ENCODE measurements at regions not wholly inside any gene's neighbourhood (a gene's known extent, or its start where the extent isn't known, plus 50 kb on each side); places are given as distances from the start of the nearest gene placed in this dataset.
A peak's percentile ranks its signal among the peaks of the same experiment; 100 is the strongest.
"Not testable (repeated sequence)": the region's sequence is repeated elsewhere in the genome, so short reads cannot be mapped to it uniquely, and the experiment has no call there.

DNA sequence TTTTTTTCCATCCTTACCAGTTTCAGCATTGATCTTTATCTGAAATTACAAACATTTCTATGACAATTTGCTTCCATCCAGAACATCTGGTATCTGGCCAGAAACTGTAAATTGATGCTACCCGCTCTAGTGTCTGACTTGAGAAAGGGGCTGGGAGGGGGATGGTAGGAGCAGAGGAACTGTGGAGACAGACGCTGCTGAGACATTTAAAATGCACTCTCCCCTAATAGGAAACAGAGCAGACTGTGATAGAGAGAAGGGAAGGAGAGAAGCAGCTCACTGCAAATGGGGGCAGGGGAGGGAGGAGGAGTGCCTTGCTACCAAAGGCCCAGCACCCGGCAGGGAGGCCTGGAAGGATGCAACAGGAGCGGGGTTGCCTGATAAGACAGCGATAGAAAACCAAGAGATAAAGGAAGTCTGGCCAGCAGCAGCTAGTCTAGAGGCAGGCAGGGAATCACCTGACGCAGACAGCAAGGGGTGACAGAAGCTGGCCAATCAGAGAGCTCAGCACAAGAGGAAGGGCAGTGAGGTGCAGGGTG is 195.5 kb upstream of the NFIA start:
- DNase-seq = no peak
- Mint-ChIP-seq H3K4me3 (no peak overlapping the region), H3K9me3 (no peaks in the 10 kb centered on the region), H3K36me3 (ENCODE audit: low read depth) (no peaks in the 10 kb centered on the region), H3K4me1 (ENCODE audit: low read depth) (no peaks in the 10 kb centered on the region), H3K27me3 (ENCODE audit: low read depth) (peaks cover 11% of the 10 kb centered on the region), H3K27ac (no peak overlapping the region)
- intact Hi-C loops (cut with micrococcal nuclease) = no loop called here
- CTCF ChIA-PET = no interaction called here

DNA sequence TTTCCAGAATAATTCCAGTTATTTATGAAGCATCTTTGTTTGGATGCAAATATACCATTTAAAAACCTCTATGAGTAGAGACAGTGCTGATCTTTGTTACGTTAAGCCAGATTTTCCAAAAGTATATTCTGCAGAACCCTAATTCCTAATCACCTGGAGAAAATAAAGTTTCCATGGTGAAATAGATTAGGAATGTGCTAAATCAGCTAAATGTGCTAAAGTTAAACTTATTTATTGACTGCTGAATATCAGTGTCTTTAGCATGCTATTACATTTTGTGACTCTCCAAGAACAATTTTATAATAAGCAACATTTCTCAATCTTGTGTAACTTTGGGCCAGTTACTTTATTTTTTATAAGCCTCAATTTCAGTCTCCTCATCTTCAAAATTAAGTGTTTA is 196.3 kb upstream of the NFIA start:
- Mint-ChIP-seq H3K27me3 (ENCODE audit: low read depth) (peaks cover 11% of the 10 kb centered on the region), H3K9me3 (no peaks in the 10 kb centered on the region), H3K4me1 (ENCODE audit: low read depth) (no peaks in the 10 kb centered on the region), H3K4me3 (no peak overlapping the region), H3K36me3 (ENCODE audit: low read depth) (no peaks in the 10 kb centered on the region), H3K27ac (no peak overlapping the region)
- intact Hi-C loops (cut with micrococcal nuclease) = no loop called here
- no peak for DNase-seq
- CTCF ChIA-PET = no interaction called here

DNA sequence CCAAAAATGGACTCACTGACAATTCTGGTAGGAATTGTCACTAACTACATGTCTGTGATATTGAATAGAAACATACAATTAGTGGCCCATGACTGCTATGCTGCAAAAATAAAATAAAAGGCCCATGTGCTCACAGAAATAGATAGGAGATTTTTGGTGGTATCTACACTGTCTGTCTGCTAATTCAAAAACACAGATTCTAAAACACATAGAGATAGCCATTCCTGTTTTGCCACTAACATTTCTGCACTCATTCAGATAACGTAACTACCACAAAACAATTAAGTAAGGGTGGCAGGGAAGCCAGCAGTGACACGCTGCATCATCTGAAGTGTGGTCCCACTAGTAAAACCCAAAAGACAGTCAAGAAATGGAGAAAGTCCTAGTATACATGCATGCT is 202.2 kb upstream of the NFIA start:
- CTCF ChIA-PET = interaction anchor here (0.6 kb wide), 1 partner anchor 113 kb away, joined by 4 read pairs; no protein-coding TSS in a partner anchor

DNA sequence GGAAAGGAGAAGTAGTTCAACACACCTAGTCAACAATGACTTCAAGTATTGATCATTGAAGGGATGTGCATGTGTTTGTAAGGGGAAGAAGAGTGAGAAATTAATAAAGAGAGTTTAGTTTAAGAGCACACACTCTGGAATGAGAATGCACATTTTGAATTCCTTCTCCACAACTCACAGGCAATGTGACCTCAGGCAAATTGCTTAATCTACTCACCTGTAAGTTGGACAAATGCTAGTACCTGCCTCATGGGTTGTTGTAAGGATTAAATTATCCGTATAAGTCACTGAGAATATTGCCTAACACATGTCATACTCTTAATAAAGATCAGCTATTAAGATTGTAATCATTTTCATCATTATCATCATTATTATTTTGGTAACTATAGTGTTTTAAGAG is 204.0 kb upstream of the NFIA start:
- H3K36me3 Mint-ChIP-seq (ENCODE audit: low read depth) = no peaks in the 10 kb centered on the region
- intact Hi-C loops (cut with micrococcal nuclease) = no loop called here
- no peaks in the 10 kb centered on the region for H3K9me3 Mint-ChIP-seq
- H3K27me3 Mint-ChIP-seq (ENCODE audit: low read depth) = peaks cover 8% of the 10 kb centered on the region
- H3K4me3 Mint-ChIP-seq = no peak overlapping the region
- DNase-seq = no peak
- CTCF ChIA-PET = no interaction called here
- H3K27ac Mint-ChIP-seq = no peak overlapping the region
- no peaks in the 10 kb centered on the region for H3K4me1 Mint-ChIP-seq (ENCODE audit: low read depth)

More for the DNA sequence above, 202.2 kb upstream of the NFIA start:
- DNase-seq = no peak
- H3K4me3 Mint-ChIP-seq = no peak overlapping the region
- no peak overlapping the region for H3K27ac Mint-ChIP-seq
- intact Hi-C loops (cut with micrococcal nuclease) = no loop called here
- no peaks in the 10 kb centered on the region for H3K9me3 Mint-ChIP-seq
- H3K27me3 Mint-ChIP-seq (ENCODE audit: low read depth) = peaks cover 10% of the 10 kb centered on the region
- no peaks in the 10 kb centered on the region for H3K4me1 Mint-ChIP-seq (ENCODE audit: low read depth)
- H3K36me3 Mint-ChIP-seq (ENCODE audit: low read depth) = no peaks in the 10 kb centered on the region

DNA sequence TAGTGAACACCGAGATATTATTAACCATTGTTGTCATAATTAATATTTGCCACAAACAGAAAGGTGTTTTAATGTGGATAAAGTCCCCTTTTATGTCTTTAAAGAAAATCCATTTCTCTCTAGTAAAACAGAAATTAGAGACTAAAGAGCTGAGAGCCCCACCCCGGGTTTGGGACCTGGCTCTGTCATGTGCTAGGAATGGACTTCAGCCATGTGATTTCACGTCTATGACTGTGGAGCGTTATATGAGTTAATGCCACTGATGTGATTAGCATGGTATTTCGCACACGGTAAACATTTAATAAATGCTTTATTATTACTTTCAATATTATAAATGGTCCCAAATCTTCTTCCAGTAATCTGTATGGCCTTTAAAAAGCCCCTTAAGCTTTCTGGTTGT is 205.0 kb upstream of the NFIA start:
- no peaks in the 10 kb centered on the region for H3K4me1 Mint-ChIP-seq (ENCODE audit: low read depth)
- no peak overlapping the region for H3K4me3 Mint-ChIP-seq

DNA sequence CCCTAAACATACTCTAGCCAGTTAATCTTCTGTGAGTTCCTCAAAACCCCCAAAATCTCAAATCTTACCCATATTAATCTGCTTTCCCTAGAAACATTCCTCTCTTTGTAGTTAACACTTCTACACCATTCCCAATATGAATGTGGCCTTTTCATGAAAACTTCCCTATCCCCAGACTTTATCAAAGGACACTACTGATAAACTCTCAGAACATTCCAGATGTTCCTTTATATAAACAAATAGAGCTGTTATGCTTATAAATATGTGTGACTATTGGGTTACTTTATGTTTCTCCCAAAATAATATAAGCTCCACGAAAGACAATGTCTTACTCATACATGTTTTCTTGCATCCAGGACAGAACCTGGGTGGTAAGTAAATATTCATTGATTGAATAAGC is 205.4 kb upstream of the NFIA start:
- CTCF ChIA-PET = no interaction called here
- H3K9me3 Mint-ChIP-seq = no peaks in the 10 kb centered on the region

More for the DNA sequence above, 205.0 kb upstream of the NFIA start:
- H3K27ac Mint-ChIP-seq = no peak overlapping the region
- CTCF ChIA-PET = no interaction called here
- H3K9me3 Mint-ChIP-seq = no peaks in the 10 kb centered on the region
- no peaks in the 10 kb centered on the region for H3K36me3 Mint-ChIP-seq (ENCODE audit: low read depth)
- DNase-seq = no peak
- H3K27me3 Mint-ChIP-seq (ENCODE audit: low read depth) = peaks cover 8% of the 10 kb centered on the region
- intact Hi-C loops (cut with micrococcal nuclease) = no loop called here

DNA sequence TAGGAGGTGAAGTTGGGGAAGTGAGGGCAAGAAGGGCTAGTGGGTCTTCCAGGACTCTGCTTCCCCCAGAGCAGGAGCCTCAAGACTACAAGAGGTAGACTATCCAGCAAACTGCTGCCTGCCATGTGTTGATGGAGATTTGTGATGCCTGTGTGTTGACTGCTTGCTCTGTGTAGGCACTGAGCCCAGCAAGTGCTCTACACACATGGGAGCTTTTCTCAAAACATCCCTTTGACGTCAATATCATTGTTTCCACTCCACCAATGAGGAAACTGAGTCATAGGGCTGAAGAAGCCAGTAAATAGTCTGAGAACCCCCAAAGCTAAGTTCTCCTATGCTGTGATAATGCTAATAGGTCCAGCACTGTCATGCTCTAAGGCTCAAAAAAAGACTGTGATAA is 207.2 kb upstream of the NFIA start:
- CTCF ChIA-PET = no interaction called here
- no peak for DNase-seq
- no peaks in the 10 kb centered on the region for H3K4me1 Mint-ChIP-seq (ENCODE audit: low read depth)
- no peak overlapping the region for H3K4me3 Mint-ChIP-seq
- H3K9me3 Mint-ChIP-seq = no peaks in the 10 kb centered on the region
- peaks cover 8% of the 10 kb centered on the region for H3K27me3 Mint-ChIP-seq (ENCODE audit: low read depth)
- no peaks in the 10 kb centered on the region for H3K36me3 Mint-ChIP-seq (ENCODE audit: low read depth)
- H3K27ac Mint-ChIP-seq = no peak overlapping the region
- intact Hi-C loops (cut with micrococcal nuclease) = no loop called here

More for the DNA sequence above, 205.4 kb upstream of the NFIA start:
- Mint-ChIP-seq H3K4me1 (ENCODE audit: low read depth) (no peaks in the 10 kb centered on the region), H3K4me3 (no peak overlapping the region), H3K36me3 (ENCODE audit: low read depth) (no peaks in the 10 kb centered on the region), H3K27ac (no peak overlapping the region), H3K27me3 (ENCODE audit: low read depth) (peaks cover 8% of the 10 kb centered on the region)
- no peak for DNase-seq
- intact Hi-C loops (cut with micrococcal nuclease) = no loop called here

DNA sequence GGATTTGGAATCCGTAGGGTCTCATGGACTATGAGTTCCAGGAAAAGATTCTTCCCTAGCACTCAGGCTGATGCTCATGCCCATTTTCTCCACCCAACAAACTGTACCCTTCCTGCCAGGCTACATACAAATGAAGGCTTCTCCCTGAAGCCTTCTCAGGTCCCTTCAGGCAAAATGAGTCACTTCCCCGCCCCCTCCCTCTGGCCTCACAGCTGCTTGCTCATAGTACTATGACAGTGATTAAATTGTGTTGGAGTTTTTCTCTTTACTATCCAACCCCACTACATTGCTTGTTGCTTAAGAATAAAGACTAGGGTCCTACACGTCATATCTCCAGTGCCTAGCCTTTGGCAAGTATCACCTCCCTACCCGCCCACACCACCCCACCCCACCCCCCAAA is 207.6 kb upstream of the NFIA start:
- Mint-ChIP-seq H3K27me3 (ENCODE audit: low read depth) (peaks cover 8% of the 10 kb centered on the region), H3K4me3 (no peak overlapping the region), H3K4me1 (ENCODE audit: low read depth) (no peaks in the 10 kb centered on the region), H3K36me3 (ENCODE audit: low read depth) (no peaks in the 10 kb centered on the region), H3K27ac (no peak overlapping the region), H3K9me3 (no peaks in the 10 kb centered on the region)
- DNase-seq = peak; percentile 32
- CTCF ChIA-PET = no interaction called here
- intact Hi-C loops (cut with micrococcal nuclease) = no loop called here

DNA sequence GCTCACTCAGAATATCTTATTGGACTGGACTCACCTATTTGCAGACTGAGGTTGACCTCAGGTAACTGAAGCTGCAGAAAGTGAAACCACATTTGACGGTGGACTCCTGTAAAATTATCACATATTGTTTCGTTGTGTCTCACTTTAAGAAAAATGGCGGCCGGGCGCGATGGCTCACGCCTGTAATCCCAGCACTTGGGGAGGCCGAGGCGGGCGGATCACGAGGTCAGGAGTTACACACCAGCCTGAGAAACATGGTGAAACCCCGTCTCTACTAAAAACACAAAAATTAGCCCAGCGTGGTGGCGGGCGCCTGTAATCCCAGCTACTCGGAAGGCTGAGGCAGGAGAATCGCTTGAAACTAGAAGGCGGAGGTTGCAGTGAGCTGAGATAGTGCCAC is 209.0 kb upstream of the NFIA start:
- intact Hi-C loops (cut with micrococcal nuclease); H3K27me3 Mint-ChIP-seq (ENCODE audit: low read depth); H3K27ac Mint-ChIP-seq; CTCF ChIA-PET; H3K4me3 Mint-ChIP-seq; H3K9me3 Mint-ChIP-seq; H3K4me1 Mint-ChIP-seq (ENCODE audit: low read depth); H3K36me3 Mint-ChIP-seq (ENCODE audit: low read depth); DNase-seq: not testable (repeated sequence)

DNA sequence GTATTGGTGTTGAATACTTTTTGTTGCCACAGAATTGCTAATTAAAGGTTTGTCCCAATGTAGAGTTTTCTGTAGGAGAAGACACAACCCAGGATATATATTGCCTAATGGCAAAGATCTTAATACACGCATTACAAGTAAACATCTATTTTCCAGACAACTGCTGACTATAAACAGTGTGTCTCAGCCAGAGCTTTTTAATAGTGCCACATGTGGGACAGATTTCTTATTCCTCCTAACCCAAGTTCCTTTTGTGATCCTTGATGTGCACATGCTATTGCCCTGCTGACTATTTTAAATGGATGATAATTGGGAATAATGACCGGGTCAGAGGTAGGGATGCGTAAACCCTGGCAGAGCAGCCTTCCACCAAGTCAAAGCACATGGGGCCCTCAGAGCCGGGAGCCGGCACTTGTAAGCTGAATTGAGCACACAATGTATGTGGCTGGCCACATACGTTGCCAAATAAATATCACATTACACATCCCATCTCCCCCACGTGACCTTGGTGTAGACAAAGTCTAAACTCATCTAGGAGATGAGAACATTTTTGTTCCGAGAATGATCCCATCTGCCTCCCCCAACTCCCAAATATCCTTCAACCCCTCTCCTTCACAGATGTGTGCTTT is 209.8 kb upstream of the NFIA start:
- CTCF ChIA-PET = no interaction called here

DNA sequence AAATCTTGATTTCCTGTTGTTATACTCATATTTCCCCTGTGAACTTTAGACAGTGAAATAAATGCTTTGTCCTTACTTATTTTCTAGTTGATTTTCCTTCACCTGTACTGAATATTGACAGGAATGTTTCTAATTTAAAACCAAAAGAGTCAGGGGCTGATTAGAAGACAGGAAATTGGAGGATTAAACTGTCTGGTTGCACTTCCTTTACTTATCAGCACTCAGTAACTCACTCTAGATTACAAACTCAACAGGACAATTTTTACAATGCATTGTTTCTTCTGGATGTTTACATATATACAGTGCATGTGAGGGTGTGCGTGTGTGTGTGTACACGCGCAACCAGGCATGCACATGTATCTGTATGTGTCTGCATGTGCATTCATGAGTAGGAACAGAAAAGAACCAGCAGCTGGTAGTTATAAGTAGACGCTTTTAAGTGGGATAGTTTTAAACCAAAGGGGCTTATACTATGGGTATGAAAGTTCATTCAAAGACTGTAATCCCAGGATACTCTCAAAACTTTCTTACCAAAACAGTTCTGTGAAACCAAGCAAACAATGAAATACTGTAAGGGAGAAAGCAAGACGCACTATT is 212.0 kb upstream of the NFIA start:
- Mint-ChIP-seq H3K4me3 (no peak overlapping the region), H3K27me3 (ENCODE audit: low read depth) (no peaks in the 10 kb centered on the region), H3K9me3 (no peaks in the 10 kb centered on the region), H3K27ac (no peak overlapping the region), H3K4me1 (ENCODE audit: low read depth) (no peaks in the 10 kb centered on the region), H3K36me3 (ENCODE audit: low read depth) (no peaks in the 10 kb centered on the region)
- intact Hi-C loops (cut with micrococcal nuclease) = no loop called here
- no peak for DNase-seq
- CTCF ChIA-PET = no interaction called here

More for the DNA sequence above, 209.8 kb upstream of the NFIA start:
- no peaks in the 10 kb centered on the region for H3K9me3 Mint-ChIP-seq
- DNase-seq = no peak
- H3K27ac Mint-ChIP-seq = no peak overlapping the region
- intact Hi-C loops (cut with micrococcal nuclease) = no loop called here
- H3K27me3 Mint-ChIP-seq (ENCODE audit: low read depth) = peaks cover 4% of the 10 kb centered on the region
- no peaks in the 10 kb centered on the region for H3K4me1 Mint-ChIP-seq (ENCODE audit: low read depth)
- H3K36me3 Mint-ChIP-seq (ENCODE audit: low read depth) = no peaks in the 10 kb centered on the region
- no peak overlapping the region for H3K4me3 Mint-ChIP-seq

DNA sequence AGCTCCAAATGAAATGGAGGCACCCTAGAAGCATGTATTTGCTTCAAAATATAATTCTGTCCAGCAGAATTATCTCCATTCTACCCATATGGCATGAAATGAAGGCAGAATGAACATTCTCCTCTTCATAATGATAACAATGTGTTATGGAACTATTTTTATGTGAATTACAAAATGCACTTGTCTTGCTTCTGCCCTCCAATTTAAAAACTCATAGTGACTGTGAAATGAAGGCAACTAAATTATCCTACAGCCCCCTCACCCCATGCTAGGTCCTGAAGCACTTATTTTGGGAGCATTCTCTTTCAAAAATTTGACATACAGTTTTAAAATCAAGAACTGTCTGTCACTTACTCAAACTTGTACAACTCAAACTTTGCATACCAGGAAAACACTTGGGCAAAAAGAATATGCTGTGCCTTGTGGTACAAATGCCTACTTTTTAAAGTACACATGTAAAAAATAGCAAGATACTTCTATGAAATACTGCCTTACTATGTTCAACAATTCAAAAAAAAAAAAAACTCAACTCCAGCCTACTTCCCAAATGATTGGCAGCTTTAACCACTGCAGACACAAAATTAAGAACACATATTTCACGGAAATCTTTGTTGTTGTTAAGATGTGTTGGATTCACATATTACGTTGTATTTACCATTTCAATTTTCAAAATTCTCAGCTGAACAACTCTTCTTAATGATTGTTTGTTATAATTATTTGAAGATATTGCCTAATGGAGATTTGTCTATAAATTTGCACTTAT is 213.3 kb upstream of the NFIA start:
- intact Hi-C loops (cut with micrococcal nuclease) = no loop called here
- Mint-ChIP-seq H3K4me3 (no peak overlapping the region), H3K9me3 (no peaks in the 10 kb centered on the region), H3K27ac (no peak overlapping the region), H3K27me3 (ENCODE audit: low read depth) (no peaks in the 10 kb centered on the region), H3K4me1 (ENCODE audit: low read depth) (no peaks in the 10 kb centered on the region), H3K36me3 (ENCODE audit: low read depth) (no peaks in the 10 kb centered on the region)
- no peak for DNase-seq
- CTCF ChIA-PET = no interaction called here

DNA sequence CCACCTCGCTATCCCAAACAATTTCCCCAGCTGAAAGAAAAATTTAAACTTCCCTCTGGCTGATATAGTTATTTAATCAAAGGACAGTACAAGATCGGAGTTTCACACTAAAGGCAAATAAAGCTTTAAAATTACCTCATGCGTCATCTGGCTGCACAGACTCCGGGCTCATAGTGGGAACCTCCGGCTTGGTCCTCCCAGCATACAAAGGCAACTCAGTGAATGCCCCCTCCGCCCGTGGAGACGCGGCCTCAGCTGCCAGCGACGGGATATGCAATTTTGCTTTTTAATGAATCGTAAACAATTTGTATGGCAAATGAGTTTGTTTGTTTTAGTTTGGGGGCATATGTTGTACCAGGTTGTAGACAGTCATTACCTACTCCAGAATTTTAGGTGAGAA is 214.6 kb upstream of the NFIA start:
- Mint-ChIP-seq H3K36me3 (ENCODE audit: low read depth) (no peaks in the 10 kb centered on the region), H3K27me3 (ENCODE audit: low read depth) (no peaks in the 10 kb centered on the region), H3K4me1 (ENCODE audit: low read depth) (no peaks in the 10 kb centered on the region), H3K4me3 (no peak overlapping the region), H3K9me3 (no peaks in the 10 kb centered on the region), H3K27ac (no peak overlapping the region)
- intact Hi-C loops (cut with micrococcal nuclease) = no loop called here
- DNase-seq = no peak
- CTCF ChIA-PET = no interaction called here

All from activated naive CD4-positive, alpha-beta T cell treated with anti-CD3 and anti-CD28 coated beads for 36 hours (primary cell).